HepG2 (cell line): ENCODE measurements at regions not wholly inside any gene's neighbourhood (a gene's known extent, or its start where the extent isn't known, plus 50 kb on each side); places are given as distances from the start of the nearest gene placed in this dataset.

Experiments
- CBX1 ChIP-seq: IDR thresholded peaks from one replicate; pipeline ENCODE4 v1.6.1; 2016; ENCODE audit warnings: antibody characterized with exemption, low read depth
- ERF ChIP-seq: IDR thresholded peaks from 2 replicates; pipeline ENCODE4 v1.6.1; 2018; ENCODE audit warnings: missing biosample characterization, missing genetic modification reagents
- GATAD2A ChIP-seq: IDR thresholded peaks from 2 replicates; pipeline ENCODE4 v1.6.1; 2016
- HDAC2 ChIP-seq: sonication (generic); formaldehyde crosslinking; IDR thresholded peaks from 2 replicates; pipeline ENCODE4 v1.4.0; 2020; ENCODE audit warnings: missing genetic modification reagents
- HOXA3 ChIP-seq: sonication (generic); formaldehyde crosslinking; IDR thresholded peaks from 2 replicates; pipeline ENCODE4 v1.5.0; 2020; ENCODE audit warnings: missing genetic modification reagents
- ISL2 ChIP-seq: sonication (generic); formaldehyde crosslinking; IDR thresholded peaks from 2 replicates; pipeline ENCODE4 v1.5.0; 2020; ENCODE audit warnings: missing genetic modification reagents
- KDM4B ChIP-seq: sonication (generic); formaldehyde crosslinking; IDR thresholded peaks from 2 replicates; pipeline ENCODE4 v1.4.0; 2020; ENCODE audit warnings: missing genetic modification reagents
- NCOA2 ChIP-seq: sonication (generic); formaldehyde crosslinking; IDR thresholded peaks from 2 replicates; pipeline ENCODE4 v1.8.0; 2022; ENCODE audit warnings: inconsistent platforms
- NCOR1 ChIP-seq: fragments of 200-600 bp; sonication (generic); IDR thresholded peaks from 2 replicates; pipeline ENCODE4 v1.7.0; 2017; ENCODE audit warnings: antibody characterized with exemption, low read length, borderline replicate concordance
- SALL1 ChIP-seq: sonication (generic); formaldehyde crosslinking; IDR thresholded peaks from 2 replicates; pipeline ENCODE4 v1.8.0; 2022; ENCODE audit warnings: mild to moderate bottlenecking, missing genetic modification reagents
- YEATS4 ChIP-seq: sonication (generic); formaldehyde crosslinking; IDR thresholded peaks from 2 replicates; pipeline ENCODE4 v1.4.0; 2020; ENCODE audit warnings: missing genetic modification reagents, borderline replicate concordance
- ZFP37 ChIP-seq: sonication (generic); formaldehyde crosslinking; IDR thresholded peaks from 2 replicates; pipeline ENCODE4 v1.4.0; 2020; ENCODE audit warnings: missing genetic modification reagents, borderline replicate concordance
- ZFYVE20 ChIP-seq: sonication (generic); formaldehyde crosslinking; IDR thresholded peaks from 2 replicates; pipeline ENCODE4 v1.8.0; 2023; ENCODE audit warnings: low read depth, mild to moderate bottlenecking, moderate library complexity, missing genetic modification reagents, borderline replicate concordance
- ZNF232 ChIP-seq: sonication (generic); formaldehyde crosslinking; IDR thresholded peaks from 2 replicates; pipeline ENCODE4 v1.4.0; 2020; ENCODE audit warnings: missing genetic modification reagents, borderline replicate concordance
- ZNF589 ChIP-seq: sonication (generic); formaldehyde crosslinking; conservative IDR thresholded peaks from 2 replicates; pipeline ENCODE4 v1.8.0; 2022; ENCODE audit warnings: mild to moderate bottlenecking, moderate library complexity, missing genetic modification reagents
- TF ChIP-seq, protein P1 (sequence below): sonication (generic); formaldehyde crosslinking; IDR thresholded peaks from 2 replicates; pipeline ENCODE4 v1.5.1; 2020; ENCODE audit warnings: mild to moderate bottlenecking, moderate library complexity, missing genetic modification reagents
- TF ChIP-seq, protein P2 (sequence below): sonication (generic); formaldehyde crosslinking; conservative IDR thresholded peaks from 2 replicates; pipeline ENCODE4 v1.8.0; 2022; ENCODE audit warnings: missing genetic modification reagents
- TF ChIP-seq, protein P3 (sequence below): IDR thresholded peaks from 2 replicates; pipeline ENCODE4 v1.6.1; 2016; ENCODE audit warnings: low read depth
- TF ChIP-seq, protein P4 (sequence below): sonication (generic); formaldehyde crosslinking; IDR thresholded peaks from 2 replicates; pipeline ENCODE4 v1.5.1; 2020; ENCODE audit warnings: mild to moderate bottlenecking, missing genetic modification reagents
- TF ChIP-seq, protein P5 (sequence below): IDR thresholded peaks from 2 replicates; pipeline ENCODE4 v1.6.1; 2012; ENCODE audit warnings: low read depth, low read length, improper control_type of control experiment

DNA sequence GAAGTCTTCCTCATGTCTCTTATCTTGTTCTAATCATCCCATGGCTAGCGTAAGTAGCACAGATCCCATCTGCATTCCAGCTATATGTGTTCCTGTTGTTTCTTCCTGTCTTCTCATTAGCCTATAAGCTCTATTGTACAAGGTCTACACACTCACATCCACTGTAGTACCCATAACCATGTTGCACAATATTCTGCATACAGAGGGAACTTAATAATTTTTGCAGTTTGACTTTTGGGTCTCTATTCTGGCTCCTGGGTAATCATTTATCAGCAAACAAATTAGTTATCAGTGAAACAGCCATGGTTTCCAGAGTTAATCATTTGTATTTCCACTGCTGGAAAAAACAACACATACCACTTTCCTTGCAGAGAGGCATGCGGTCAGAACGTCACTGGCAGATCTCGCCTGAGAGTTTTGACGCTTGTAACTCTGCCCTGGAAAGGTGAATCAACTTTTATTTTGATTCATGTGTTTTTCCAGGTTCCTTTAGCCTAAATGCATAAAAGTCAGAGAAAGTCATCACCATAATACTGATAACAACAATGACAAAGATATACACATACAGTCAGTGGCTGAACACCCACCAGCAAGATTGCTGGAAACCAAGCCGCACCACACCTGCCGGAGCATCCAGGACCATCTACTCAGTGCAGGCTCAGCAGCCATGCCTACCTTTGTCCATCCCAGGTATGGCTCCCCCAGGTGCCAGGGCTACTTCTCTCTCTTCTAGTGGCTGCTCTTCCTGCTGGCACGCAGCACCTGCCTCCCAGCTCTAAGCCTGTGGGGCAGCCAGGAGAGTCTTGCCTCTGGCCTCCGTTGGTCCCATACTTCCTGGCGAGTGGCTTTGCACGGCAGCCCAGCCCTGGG, 158.2 kb downstream of the QRSL1 start (continued):
- TF ChIP-seq, protein P1, sequence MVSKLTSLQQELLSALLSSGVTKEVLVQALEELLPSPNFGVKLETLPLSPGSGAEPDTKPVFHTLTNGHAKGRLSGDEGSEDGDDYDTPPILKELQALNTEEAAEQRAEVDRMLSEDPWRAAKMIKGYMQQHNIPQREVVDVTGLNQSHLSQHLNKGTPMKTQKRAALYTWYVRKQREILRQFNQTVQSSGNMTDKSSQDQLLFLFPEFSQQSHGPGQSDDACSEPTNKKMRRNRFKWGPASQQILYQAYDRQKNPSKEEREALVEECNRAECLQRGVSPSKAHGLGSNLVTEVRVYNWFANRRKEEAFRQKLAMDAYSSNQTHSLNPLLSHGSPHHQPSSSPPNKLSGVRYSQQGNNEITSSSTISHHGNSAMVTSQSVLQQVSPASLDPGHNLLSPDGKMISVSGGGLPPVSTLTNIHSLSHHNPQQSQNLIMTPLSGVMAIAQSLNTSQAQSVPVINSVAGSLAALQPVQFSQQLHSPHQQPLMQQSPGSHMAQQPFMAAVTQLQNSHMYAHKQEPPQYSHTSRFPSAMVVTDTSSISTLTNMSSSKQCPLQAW (CRISPR knock-in tag) = peak; percentile 69
- TF ChIP-seq NCOA2 (CRISPR knock-in tag) (peak; percentile 17; the same call in 1 of the 2 replicates), ERF (CRISPR knock-in tag) (peak; percentile 51), SALL1 (CRISPR knock-in tag) (peak; percentile 36; the same call in 1 of the 2 replicates), ZFP37 (CRISPR knock-in tag) (peak; percentile 61; the same call in 1 of the 2 replicates), ZFYVE20 (CRISPR knock-in tag) (no peak), HDAC2 (CRISPR knock-in tag) (0 out of 2 replicates have a peak, but pooled peaks have one; percentile 23), ISL2 (peak; percentile 57), ZNF589 (CRISPR knock-in tag) (no peak), CBX1 (no peak), KDM4B (CRISPR knock-in tag) (no peak), YEATS4 (CRISPR knock-in tag) (peak; percentile 28; the same call in 1 of the 2 replicates), ZNF232 (CRISPR knock-in tag) (0 out of 2 replicates have a peak, but pooled peaks have one; percentile 27), GATAD2A (CRISPR knock-in tag) (peak; percentile 71), NCOR1 (peak; percentile 43; the same call in 1 of the 2 replicates), HOXA3 (CRISPR knock-in tag) (peak; percentile 63; the same call in 1 of the 2 replicates)
- TF ChIP-seq, protein P2, sequence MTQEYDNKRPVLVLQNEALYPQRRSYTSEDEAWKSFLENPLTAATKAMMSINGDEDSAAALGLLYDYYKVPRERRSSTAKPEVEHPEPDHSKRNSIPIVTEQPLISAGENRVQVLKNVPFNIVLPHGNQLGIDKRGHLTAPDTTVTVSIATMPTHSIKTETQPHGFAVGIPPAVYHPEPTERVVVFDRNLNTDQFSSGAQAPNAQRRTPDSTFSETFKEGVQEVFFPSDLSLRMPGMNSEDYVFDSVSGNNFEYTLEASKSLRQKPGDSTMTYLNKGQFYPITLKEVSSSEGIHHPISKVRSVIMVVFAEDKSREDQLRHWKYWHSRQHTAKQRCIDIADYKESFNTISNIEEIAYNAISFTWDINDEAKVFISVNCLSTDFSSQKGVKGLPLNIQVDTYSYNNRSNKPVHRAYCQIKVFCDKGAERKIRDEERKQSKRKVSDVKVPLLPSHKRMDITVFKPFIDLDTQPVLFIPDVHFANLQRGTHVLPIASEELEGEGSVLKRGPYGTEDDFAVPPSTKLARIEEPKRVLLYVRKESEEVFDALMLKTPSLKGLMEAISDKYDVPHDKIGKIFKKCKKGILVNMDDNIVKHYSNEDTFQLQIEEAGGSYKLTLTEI = no peak
- TF ChIP-seq, protein P3, sequence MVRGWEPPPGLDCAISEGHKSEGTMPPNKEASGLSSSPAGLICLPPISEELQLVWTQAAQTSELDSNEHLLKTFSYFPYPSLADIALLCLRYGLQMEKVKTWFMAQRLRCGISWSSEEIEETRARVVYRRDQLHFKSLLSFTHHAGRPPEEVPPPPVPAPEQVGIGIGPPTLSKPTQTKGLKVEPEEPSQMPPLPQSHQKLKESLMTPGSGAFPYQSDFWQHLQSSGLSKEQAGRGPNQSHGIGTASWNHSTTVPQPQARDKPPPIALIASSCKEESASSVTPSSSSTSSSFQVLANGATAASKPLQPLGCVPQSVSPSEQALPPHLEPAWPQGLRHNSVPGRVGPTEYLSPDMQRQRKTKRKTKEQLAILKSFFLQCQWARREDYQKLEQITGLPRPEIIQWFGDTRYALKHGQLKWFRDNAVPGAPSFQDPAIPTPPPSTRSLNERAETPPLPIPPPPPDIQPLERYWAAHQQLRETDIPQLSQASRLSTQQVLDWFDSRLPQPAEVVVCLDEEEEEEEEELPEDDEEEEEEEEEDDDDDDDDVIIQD (CRISPR knock-in tag) = 0 out of 2 replicates have a peak, but pooled peaks have one; percentile 42
- TF ChIP-seq, protein P4, sequence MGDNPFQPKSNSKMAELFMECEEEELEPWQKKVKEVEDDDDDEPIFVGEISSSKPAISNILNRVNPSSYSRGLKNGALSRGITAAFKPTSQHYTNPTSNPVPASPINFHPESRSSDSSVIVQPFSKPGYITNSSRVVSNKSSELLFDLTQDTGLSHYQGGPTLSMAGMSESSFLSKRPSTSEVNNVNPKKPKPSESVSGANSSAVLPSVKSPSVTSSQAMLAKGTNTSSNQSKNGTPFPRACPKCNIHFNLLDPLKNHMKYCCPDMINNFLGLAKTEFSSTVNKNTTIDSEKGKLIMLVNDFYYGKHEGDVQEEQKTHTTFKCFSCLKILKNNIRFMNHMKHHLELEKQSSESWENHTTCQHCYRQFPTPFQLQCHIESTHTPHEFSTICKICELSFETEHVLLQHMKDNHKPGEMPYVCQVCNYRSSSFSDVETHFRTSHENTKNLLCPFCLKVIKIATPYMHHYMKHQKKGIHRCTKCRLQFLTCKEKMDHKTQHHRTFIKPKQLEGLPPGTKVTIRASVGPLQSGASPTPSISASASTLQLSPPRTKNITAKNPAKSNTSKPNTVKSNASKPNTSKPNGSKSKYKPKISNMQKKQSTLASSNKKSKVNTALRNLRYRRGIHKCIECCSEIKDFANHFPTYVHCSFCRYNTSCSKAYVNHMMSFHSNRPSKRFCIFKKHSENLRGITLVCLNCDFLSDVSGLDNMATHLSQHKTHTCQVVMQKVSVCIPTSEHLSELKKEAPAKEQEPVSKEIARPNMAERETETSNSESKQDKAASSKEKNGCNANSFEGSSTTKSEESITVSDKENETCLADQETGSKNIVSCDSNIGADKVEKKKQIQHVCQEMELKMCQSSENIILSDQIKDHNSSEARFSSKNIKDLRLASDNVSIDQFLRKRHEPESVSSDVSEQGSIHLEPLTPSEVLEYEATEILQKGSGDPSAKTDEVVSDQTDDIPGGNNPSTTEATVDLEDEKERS = 0 out of 2 replicates have a peak, but pooled peaks have one; percentile 50
- TF ChIP-seq, protein P5, sequence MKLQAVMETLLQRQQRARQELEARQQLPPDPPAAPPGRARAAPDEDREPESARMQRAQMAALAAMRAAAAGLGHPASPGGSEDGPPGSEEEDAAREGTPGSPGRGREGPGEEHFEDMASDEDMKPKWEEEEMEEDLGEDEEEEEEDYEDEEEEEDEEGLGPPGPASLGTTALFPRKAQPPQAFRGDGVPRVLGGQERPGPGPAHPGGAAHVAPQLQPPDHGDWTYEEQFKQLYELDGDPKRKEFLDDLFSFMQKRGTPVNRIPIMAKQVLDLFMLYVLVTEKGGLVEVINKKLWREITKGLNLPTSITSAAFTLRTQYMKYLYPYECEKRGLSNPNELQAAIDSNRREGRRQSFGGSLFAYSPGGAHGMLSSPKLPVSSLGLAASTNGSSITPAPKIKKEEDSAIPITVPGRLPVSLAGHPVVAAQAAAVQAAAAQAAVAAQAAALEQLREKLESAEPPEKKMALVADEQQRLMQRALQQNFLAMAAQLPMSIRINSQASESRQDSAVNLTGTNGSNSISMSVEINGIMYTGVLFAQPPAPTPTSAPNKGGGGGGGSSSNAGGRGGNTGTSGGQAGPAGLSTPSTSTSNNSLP = peak; percentile 78
